Fibroblast of skin of left biceps (primary cell): ENCODE measurements at regions not wholly inside any gene's neighbourhood (a gene's known extent, or its start where the extent isn't known, plus 50 kb on each side); places are given as distances from the start of the nearest gene placed in this dataset.
A peak's percentile ranks its signal among the peaks of the same experiment; 100 is the strongest.
"Not testable (repeated sequence)": the region's sequence is repeated elsewhere in the genome, so short reads cannot be mapped to it uniquely, and the experiment has no call there.

Experiments
- DNase-seq, 2 experiments: peaks; one replicate each; pipeline ENCODE4 v3.0.0-alpha.2; 2013; ENCODE audit warnings: low read depth in 2 of 2

DNA sequence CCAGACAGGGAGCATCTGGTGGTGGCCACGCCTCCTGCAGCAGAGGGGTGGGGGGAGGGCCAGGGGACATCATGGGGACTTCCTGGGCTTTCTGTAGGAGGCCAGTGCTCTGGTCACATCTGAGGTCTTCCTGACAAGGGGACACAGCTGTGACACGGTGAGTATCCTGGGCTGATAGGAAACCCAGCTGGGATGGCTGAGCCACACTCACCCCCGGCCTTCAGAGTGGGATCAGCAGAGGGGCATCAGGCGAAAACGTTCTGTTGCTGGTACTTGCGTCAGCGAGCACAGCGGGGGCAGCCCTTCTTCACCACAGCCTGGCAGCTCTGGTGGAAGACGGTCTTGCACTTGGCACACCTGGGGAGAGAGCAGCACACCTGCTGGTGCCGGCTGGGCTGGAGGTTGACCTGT, 122.9 kb upstream of the SMURF2 start:
- DNase-seq, result no peak

DNA sequence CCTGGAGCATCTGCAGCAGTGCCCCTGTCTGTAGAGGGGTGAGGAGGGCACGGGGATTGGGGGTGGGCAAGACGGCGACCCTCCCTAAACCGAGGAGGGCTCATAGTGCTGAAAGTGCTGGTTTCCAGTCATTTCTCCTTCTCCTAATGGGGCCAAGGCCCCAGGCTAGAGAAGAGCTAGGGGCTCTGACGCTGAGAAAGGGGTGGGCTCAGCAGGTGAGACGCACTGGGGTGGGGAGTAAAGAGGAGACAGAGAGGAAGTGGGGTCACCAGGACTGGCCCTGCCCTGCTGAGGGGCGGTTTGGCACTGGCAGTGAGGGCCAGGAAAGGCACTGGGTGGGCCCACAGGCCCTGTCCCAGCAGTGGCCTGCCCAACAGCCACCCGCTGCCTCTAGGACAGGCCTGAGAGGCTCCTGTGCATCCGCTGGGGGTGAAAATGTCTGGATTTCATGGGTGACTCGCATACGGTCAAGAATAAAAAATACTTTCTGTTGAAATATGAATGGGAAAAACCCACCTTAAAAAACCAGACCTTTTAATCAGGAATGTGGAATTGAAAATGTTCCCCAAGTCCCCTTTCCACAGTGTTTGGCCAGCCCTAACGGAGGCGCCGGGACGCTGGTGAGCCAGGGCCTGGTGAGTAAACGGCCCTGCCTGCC, 122.4 kb upstream of the SMURF2 start:
- no peak for DNase-seq

DNA sequence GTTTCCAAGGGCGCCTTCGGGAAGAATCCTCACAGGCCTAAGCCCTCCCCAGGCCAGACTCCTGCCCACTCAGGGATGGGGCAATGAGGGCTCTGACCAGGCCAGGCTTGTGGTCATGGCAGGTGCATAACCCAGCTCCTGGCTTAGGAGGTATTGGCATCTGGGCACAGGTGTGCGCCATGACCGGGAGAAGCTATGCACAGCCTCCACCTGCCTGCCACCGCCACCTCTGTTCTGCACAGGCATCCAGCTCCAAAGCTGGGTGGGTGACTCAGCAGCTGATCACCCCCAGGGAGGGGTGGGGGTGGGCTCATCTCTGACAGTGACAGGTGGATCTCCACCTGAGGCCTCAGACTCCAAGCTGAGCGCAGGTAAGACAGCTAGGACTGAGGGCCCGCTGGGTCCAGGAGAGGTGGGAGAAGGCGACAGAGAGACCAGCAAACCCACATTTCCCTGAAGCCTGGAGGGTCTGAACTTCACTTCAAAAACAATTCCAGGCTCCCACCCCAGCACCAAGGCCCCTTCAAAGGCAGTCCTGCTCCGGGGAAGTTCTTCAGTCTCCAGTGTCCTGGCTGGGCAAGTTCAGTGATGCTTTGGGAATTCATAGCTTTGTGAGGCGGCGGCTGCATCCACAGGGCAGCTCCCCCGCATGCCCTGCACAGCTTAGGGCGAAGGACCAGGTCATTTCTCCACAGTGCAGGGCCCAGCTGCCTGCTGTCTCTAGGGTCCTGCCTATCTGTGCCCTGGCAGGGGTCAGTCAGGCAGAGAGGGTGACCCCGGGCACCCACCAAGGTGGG, 121.6 kb upstream of the SMURF2 start:
- DNase-seq, result no peak

DNA sequence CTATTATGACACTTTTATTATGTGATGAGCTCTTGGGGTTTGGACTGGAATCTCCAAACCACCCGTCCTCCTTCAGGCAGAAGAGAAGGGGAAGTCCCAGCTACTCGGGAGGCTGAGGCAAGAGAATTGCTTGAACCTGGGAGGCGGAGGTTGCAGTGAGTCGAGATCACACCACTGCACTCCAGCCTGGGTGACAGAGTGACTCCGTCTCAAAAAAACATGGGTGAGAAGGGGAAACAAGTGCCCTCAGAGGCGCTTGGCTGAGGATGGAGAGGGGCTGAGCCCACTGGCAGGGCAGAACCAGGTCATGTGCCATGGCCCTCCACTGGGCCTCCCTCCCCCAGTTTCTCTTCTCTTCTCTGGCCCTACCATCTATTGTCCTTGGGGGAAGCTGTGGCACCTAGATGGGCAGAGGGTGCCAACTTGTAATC, 120.9 kb upstream of the SMURF2 start:
- no peak for DNase-seq

DNA sequence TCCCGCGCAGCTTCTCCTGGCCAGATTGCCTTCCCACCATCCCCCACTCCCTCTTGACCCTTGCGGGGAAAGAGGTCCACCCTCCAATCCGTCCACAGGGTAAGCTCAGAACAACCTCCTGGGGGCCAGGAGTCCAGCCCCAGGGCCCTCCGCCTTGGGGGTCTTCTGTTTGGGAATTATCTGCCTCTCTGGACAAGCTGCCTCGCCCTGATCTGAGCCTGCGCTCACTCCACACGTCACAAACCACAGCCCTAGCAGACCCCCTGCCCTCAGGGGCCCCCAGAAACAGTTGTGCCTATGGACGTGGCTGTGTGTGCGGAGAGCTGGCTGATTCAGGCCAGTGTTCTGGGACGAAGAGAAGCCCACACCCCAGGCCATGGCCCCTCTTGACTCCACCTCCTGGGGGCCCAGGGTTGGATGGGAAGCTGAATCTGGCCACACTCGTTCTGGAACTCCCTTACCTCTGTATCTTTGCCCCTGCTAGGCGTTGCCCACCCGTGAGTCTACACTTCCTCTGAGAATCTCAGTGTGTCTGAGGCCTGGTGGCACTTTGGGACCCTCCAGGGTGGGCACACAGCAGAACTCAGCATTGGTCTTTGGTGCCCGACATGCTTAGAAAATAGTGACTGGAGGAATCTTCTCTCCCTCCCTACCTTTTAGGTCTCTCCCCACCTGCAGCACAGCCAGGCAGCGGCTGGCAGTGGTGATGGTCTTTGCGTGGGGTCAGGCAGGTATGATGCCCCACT, 119.9 kb upstream of the SMURF2 start:
- DNase-seq, result no peak

DNA sequence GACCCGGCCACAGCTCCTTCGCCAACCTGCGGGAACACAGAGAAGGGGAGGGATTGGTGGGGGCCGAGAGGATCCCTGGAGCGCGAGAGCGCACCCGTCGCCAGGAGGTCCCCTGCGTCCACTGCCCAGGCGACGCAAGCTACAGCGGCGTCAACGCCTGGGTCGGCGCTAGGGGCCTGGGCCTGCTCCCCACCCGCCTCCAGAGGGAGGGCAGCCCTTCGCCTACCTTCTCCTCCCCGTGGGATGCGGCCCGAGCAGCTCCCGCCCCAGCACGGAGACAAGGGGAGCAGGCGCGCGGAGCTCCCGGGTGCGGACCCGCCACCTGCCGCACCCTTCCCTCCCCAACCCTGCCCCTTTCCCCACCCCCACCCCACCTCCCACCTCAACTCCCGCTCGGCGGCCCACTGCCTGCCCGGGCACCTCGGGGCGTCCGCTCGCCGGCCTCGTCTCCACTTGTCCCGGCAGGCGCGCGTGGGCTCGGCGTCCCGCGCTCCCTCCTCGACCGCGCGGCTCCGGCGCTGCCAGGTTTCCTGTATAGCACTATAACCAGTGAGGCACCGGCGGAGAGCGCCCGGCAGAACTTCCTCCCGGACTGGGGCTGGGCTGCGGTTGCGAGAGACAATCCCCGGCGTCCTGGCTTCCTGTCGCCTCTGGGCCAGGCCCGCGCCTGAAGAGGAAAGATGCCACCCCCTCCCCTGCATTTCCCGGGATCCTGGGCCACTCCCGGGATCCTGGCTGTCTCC, 119.1 kb upstream of the SMURF2 start:
- no peak for DNase-seq

DNA sequence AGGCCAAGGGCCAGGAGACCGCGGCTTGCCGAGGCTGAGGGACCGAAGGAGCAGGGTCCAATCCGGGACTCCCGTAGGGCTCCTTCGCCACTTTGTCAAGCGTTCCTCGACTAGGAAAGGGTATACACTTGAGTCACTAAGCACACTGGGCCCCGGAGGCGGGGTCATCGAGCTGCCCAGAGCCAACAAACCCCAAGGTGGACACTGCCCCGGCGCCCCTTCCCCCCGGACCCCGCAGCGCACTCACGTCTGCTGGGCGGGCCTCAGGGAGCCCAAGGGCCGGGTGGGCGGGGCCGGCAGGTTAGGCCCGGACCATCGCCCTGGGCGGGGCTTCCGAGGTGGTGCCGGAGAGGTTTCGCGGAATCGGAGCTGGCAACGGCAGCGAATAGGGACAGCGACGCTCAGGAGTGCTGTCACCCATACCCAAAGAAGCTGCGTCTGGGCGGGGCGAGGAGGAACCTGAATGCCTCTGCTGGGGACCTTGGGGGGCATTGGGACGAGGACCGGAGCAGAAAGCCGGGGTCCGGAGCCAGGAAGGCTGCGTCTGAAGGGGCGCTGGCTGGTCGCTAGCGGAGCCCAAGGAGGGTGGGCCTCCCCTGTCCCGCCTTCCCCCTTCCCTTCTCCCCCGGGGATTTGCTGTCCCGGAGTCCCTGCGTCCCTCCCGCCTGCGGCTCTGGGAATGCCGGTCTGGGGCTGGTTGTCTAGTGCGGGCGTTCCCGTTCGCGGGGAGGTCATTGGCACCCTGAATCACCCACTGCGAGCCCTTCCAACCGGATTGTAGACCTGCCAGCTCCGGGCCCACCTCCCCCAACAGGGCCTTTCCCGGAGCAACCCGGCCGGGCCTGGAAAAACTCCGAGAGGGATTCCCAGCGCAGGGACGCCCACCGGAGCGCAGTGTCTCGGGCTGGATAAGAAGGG, 118.2 kb upstream of the SMURF2 start:
- DNase-seq, result no peak

DNA sequence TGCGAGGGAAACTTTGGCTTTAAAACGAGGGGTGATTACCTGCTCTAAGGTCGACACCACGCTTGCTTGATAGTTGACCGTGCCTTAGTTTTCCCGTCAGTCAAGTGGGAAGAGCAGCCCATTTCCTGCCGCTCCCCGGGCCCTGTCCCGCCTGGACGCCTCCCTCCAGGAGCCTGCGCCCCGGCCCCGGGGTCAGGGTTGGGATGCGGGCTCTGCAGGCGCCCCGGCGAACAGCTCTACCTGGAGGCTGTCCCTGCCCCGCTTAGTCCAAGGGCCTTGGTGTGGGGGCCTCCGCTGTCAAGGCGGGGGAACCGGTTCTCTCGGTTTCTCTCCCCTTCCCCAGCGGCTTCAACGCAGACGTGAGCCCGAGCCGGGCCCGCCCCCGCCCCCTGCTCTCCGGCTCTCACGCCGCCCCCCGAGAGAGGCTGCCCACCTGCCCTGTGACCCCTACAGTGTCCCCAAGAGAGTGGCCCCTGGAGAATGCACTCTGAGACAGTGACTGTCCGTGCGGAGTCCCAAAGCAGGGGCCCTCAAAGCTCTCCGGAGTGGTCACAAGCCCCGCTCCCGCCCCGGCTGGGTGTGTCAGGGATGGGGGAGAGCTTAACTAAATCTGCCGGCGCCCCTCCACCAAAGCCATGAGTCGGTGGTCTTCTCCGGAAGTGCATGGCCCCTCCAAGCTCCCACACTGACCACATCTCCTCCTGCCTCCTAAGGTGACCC, 117.4 kb upstream of the SMURF2 start:
- no peak for DNase-seq

DNA sequence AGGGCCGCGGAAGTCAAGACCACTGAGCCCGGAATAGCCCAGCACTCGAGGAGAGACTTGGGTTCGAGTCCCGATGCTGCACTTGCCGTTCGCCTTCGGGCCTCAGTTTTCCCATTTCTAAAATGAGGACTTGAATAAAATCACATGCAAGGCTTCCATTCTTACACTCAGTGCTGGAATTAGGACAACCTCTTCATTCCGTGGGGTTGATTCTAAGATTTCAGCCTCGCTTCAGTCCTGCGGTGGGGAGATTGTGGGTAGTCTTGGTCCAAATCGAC, 116.9 kb upstream of the SMURF2 start:
- not testable (repeated sequence) for DNase-seq

DNA sequence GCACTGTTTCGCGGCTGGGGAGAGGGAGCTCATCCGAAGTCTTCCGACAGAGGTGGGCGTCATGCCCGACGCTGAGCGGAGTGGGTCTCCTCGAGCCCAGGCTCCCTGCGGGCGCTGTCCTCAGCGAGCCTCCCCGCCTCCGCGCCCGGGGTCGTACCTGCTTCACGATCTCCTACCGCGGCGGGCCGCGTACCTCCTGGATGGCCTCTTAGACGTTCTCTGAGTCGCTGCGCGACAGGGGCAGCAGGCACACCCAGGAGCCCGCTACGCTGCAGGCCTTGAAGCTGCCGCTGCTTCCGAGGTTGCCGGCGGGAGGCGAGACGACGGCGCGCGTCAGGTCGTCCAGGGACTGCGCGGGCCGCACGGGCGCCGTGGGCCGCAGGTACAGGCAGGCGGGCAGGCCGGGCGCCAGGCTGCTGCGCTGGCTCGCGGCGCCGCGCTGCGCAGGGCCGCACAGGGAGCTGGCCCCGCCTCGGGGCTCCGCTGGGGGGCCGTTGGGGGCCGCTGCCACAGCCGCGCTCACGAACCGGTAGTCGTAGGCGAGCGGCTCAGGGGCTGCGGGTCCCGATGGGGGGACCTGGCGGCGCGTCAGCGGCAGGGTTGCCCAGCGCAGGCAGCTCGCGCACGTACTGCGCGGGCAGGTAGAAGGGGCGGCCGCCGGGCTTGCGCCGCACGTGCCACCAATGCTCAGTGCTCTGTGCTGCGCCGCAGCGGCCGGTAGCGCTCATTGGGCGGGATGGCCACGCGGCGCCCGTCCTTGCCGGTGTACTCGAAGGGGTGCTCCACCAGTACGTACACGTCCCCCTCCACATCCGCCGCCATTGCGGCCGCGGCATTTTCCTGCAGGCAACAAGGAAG, 116.4 kb upstream of the SMURF2 start:
- no peak for DNase-seq

DNA sequence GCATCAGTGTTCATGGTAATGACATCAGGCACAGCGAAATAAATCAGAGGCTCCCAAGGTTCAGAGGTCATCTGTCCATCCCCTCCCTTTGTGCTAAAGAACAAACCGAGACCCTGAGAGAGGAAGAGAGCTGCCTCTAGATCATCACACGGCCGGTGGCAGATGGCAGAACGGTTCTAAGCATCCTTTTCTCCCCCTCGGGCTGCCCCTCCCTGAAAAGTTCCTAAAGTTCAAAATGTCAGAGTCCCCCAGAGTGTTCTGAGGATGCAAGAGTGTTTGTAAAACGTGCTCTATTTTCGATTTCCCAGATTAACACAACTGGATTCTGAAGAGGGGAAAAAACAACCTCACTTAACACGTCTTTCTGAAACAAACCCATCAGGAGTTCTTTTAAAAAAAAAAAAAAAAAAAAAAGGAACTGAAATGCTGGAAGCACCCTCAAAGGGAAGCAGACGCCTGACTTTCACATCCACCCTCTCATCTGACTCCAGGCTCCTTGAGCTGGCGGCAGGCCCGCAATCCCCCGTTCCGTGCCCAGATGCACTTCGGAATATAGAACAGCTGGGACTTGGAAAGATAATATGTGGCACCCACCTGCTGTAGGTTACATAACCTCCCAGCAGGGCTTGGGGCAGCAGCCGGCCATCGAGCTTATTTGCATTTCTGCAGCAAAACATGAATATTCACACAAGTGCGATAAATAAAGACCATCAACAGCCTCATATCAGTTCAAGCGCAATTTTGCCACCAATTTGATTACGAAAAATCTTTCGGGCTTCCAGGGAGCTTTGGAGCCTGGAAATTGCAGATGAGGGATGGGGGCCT, 115.5 kb upstream of the SMURF2 start:
- DNase-seq, result no peak

DNA sequence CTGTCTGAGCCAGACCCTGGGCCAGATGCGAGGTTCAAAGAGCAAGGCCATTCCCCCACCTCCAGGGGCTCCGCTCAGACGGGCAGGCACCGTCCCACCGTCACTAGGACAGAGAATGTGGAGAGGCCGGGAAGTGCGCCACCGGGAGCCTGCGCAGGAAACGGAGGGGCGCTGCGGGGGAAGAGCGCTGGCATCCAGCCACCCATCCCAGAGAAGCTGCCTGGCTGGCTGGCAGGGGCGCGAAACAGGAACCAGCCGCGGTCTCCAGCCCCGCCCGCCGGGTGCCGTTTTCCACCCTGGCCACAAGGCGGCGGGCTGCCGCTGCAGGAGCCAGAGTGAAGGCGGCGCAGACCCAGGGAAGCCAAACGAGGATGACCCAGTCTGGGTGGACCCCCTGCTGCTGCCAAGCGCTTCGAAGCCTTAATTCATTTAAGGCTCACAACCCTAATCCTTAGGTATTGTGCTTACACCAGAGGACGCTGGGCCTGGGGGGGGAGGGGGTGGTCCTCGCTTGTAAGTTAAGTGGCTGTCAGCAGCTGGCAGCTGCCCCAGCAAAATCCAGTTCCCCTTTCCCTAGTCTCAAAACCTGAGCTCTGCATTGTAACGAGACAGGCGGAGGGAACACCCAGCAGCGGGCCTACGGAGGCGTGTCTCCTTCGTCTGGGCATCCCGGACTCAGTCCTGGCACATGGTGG, 114.8 kb upstream of the SMURF2 start:
- peak; percentile 36 to 46 for DNase-seq

DNA sequence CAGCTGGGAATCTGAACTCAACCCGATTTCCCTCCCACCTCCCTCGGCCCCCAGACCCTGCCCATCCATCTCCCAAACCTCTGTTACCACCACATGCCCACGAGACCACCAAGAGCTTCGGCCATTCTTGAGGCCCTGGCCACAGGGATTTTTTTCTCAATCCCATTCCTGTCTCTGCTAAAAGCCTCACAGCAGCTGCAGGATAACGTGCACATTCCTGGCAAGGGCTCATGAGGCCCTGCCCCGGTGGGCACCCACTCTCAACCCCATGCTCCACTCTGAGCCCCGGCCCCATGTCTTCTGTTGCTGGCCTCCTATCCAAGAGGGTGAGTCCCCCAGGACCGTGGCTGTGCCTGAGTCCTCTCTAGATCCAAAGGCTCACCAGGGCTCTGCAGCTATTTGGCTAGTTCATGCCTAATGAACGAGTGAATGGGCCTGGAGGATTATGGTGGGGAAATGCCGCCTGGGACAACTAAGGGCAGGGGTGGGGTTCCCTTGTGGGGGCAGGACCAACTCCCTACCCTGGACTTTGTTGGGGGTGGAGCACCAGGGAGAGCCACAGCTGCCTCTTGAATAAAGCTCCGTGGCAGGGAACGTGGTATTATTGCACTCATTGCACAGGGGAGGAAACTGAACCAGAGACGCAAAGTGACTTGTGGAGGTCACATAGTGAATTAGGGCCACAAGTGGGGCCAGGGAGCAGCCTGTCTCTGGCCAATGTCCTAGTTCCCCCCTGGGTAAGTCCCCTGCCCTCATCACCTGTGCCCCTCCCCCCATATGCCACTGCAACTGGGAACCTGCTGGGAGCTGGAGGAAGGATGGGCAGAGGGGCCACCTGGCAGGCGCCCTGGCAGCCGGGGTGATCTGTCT, 113.8 kb upstream of the SMURF2 start:
- no peak for DNase-seq

DNA sequence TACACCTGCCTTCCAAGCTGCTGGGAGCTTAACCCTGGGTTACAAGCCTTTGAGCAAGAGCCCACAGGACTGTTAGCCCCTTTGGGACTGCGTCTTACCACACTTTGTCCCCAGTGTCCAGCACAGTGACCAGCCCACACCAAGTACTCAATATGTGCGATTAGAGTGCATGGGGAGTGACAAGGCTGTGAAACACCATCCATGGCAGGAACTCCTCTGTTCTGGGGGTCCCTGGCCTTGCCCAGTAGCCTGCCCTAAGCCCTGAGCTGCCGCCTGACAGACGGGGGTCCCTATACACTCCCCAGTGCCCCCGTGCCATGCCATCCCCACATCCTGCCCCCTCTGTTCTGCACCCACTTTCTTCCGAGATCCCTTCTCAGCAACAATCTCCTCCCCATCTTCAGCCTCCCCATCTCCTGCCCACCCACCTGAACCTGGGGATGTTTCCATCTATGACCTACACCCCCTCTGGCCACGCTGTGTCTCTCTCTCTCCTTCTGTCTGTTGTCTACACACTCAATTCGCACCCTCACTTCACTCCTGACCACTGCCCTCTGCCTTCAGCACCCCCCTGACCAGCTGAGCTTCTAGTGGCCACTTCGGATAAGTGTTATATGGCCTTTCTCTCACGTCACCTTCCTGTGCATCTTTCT, 112.9 kb upstream of the SMURF2 start:
- no peak for DNase-seq

DNA sequence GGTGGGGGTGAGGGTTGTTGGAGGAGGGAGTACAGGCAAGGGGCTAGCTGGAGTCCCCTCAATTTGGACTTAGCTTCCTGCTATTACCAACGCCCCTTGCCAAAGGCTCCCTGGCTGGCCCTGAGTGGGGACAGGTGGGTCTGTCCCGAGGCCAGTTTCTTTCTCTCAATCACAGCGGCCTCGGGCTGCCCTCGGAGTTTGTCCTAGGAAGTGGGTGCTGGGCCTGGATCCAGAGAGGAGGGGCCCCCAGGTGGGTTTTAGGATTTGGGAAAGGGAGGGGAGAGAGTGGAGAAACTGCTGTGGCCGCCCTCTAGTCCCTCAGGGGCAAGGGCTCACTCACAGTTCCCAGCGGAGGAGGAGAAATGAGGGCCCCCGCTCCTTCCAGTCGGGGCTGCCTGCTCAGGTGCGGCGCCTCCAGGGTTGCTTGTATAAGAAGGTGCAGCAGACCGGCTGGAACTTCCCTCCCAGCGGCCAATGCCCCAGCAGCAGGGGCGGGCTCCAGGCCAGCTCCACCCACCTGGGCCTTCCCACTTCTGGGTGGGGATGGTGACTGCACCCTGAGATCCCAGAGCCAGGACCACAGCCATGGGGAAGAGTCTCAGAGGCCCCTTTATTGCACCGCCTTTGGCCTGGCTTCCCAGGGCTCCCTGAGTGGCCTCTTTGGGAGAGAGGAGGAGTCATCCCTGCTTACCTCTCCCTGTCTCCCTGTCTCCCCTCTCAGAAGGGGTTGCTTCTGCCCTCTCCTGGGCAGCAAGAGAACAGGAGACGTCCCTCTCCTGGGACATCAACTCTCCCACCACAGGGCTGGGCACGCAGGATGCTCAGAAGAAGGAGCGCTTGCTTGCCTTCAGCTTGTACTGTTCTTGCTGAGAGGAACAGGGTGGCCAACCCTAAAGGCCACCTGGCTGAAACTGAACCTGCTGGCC, 112.0 kb upstream of the SMURF2 start:
- DNase-seq, result peak; percentile 29 to 33
